GM23248 (cell line): ENCODE measurements at regions not wholly inside any gene's neighbourhood (a gene's known extent, or its start where the extent isn't known, plus 50 kb on each side); places are given as distances from the start of the nearest gene placed in this dataset.

Experiments
- EZH2 ChIP-seq: fragments of 200-600 bp; sonication (generic); IDR thresholded peaks from 2 replicates; pipeline ENCODE4 v1.6.1; 2018; ENCODE audit warnings: antibody characterized with exemption, mild to moderate bottlenecking; ENCODE audit not compliant: insufficient read depth, poor library complexity, severe bottlenecking
- EZH2phosphoT487 ChIP-seq: fragments of 200-600 bp; sonication (generic); IDR thresholded peaks from 2 replicates; pipeline ENCODE4 v1.6.1; 2018; ENCODE audit warnings: antibody characterized with exemption, moderate library complexity, mild to moderate bottlenecking, low read depth; ENCODE audit not compliant: insufficient read depth

DNA sequence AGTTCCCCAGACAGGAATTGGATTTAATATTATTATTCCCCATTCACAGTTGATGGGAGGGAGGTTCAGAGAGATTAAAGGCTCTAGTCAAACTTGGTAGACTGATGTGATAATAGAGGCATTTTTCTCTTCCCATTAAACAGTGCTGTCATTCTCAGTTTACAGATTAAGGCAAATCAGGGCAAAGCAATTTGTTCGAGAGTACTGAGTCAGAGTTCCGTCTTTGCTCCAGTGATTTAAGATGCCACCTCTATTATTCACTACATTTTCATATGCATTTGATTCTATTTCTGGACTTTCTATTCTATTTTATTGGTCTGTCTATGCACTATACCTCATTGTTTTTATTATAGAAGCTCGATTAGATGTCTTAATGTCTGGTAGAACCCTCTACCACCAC is 201.0 kb upstream of the RAI14 start:
- TF ChIP-seq EZH2 (no peak), EZH2phosphoT487 (no peak)
